GM18498 (cell line): ENCODE measurements at regions not wholly inside any gene's neighbourhood (a gene's known extent, or its start where the extent isn't known, plus 50 kb on each side); places are given as distances from the start of the nearest gene placed in this dataset.
"Not testable (repeated sequence)": the region's sequence is repeated elsewhere in the genome, so short reads cannot be mapped to it uniquely, and the experiment has no call there.

Experiments used
- ATAC-seq: cut with Tn5 transposase; IDR thresholded peaks from one replicate; pipeline ENCODE4 v1.9.1; 2021; ENCODE audit warnings: mild to moderate bottlenecking, moderate library complexity; ENCODE audit not compliant: unreplicated experiment

DNA sequence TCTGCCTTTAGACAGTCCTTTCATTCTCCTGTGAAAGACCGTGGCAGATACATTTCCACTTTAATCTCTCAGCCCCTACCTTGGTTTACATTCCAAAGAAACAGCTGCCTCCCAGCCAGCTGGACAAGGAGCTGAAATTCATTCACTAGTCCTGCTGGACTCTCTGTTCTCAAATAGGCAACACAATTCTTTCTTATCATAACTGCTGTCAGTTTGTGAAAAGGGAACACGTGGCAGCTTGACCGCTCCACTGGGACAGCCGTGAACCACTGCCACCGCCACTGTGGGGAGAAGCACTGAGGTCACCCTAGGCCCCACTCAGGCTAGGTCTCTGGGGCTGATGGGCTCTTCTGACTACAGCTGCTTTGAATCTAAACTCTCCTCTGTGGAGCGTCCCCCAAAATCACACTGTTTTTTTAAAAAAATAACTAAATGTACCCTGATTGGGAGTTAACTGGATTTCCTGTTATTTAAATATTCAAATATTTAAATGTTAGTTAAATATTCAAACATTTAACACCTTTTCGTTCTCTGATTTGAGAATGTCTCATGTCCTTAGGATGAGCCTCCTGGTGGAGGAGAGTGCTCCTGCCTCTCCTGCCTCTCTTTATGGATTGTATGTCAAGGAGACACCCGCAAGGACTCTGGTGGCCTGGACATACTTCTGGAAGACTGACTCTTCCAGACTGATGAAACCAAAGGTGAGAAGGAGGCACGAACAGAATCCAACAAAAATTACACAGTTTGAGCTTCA, 120.1 kb downstream of the BOD1 start:
- ATAC-seq: no peak

DNA sequence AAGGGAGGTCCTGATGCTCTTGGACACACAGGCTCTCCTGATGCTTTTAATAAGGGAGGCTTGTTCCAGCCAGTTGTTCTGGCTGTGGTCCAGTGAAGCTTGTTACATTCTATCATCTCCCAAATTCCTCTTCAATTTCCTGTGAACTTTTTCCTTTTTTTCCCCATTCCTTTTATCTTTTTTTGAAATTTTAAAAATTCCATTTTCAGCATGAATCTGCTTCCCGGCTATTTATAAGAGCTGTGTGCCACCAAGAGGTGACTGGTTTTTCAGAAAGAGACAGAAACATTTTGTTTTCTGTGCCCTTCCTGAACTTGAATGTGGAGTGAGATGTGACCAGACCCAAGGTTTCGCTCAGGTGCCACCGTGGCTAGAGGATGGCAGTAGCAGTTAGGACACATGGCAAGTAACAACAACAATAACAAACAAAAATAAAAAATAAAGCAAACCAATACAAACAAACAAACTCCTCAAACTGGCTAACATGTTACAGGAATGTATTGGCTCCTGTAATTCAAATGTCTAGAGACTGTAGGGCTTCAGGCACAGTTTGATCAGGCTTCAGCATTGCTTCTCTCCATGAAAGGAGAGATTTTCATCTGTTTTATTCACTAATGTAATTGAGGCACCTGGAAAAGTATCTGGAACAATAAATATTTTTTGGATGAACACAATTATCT, 121.1 kb downstream of the BOD1 start:
- ATAC-seq: no peak

DNA sequence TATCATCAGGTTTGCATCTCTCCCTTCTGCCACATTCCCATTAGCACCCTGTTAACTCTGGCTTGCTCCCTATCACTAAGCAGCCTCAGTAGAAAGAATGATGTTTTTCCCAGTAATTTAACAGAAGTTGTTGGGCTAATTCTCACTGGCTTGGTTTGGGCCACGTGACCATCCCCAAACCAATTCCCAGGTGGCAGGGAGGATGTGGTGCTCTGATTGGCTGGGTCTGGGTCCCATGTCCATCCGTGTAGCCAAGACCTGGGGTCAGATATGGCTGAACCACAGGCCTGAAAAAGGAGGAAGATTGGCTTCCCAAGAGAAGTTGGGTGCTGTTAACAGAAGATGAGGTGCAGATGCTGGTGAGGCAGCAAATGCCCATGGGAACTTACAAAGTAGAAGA, 122.0 kb downstream of the BOD1 start:
- ATAC-seq: no peak

DNA sequence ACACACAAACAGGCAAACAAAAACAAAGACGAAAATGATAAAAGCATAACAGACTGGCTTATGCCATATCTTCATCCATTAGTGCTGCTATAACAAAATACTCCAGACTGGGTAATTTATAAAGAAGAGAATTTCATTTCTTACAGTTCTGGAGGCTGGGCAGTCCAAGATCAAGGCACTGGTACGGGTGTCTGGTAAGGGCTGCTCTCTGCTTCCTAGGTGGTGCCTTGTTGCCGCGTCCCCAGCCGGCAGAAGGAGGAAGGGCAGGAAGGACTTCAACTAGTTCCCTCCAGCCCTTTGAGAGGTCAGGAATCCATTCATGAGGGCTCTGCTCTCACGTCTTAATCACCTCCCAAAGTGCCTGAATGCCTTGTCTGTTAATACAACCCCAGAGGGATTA, 122.6 kb downstream of the BOD1 start:
- no peak for ATAC-seq

DNA sequence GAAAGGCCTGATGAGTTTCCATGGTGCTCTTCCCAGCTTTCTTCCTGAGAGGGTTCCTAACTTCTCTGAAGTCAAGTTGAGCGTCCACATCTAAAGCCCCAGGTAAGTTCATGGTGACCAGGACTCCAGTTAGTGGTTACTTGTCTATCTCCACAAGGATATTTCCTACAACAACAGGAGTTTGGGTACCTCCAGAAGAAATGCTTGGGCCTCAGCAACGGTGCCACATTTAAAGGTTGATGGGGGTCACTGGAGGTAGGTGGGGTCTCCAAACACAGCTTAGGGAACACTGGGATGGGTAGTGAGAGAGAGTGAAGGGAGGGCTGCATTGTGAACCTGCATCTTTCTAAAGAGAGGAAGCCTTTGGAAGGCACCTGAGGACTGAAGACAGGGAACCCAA, 123.4 kb downstream of the BOD1 start:
- no peak for ATAC-seq

DNA sequence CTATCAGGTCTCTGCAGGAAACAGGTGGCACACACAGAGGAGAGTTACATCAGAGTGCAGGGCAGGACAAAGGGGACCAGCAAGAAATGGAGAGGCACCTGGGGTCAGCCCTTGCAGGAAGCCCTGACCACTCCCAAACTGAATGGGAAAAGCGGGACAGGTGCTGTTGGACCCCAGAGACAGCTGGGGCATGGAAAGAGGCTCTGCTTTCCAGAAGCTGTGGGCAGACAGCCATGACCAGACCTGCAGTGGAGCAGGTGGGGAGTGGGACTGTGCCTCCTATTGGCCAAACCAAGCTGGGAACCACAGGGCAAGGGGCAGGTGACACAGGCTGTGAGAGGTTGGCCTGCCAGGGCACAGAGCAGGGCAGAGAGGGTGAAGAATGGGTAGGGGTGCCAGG, 125.8 kb downstream of the BOD1 start:
- no peak for ATAC-seq

DNA sequence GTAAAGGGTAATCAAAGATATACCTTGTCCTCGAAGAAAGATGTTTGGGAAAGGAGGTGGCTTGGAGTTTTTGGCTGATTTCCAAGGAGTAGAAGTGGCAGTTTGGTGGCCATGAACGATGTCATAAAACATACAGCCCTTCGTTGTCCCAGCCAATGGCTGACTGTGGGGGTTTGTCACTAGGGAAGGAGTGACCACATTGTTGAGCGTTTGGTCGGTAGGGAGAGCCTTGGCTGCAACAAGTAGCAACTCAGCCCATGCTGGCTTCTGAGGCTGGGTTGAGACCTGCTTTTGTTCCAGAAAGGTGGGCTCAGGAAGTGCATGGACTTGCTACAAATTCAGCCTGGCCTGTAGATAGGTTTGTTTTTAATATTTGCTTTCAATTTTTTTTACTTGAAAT, 128.3 kb downstream of the BOD1 start:
- no peak for ATAC-seq

DNA sequence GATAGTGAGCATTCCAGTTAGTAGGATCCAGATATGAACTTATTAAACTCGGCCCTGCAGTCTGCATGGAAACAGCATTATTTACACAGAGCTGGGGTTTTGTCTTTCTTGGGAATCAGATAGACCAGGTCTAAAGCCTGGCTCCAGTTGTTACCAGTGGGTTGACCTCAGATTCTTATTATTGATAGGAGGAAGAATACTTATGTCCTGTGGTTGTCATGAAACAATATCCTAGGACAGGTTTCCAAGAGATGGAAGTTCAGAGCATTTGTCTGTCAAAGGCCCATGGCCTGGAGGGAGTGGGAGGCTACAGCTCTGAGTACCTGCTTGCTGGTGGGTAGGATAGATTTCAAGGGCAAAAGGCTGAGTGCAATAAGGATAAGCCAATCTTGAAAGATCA, 129.2 kb downstream of the BOD1 start:
- ATAC-seq: no peak

DNA sequence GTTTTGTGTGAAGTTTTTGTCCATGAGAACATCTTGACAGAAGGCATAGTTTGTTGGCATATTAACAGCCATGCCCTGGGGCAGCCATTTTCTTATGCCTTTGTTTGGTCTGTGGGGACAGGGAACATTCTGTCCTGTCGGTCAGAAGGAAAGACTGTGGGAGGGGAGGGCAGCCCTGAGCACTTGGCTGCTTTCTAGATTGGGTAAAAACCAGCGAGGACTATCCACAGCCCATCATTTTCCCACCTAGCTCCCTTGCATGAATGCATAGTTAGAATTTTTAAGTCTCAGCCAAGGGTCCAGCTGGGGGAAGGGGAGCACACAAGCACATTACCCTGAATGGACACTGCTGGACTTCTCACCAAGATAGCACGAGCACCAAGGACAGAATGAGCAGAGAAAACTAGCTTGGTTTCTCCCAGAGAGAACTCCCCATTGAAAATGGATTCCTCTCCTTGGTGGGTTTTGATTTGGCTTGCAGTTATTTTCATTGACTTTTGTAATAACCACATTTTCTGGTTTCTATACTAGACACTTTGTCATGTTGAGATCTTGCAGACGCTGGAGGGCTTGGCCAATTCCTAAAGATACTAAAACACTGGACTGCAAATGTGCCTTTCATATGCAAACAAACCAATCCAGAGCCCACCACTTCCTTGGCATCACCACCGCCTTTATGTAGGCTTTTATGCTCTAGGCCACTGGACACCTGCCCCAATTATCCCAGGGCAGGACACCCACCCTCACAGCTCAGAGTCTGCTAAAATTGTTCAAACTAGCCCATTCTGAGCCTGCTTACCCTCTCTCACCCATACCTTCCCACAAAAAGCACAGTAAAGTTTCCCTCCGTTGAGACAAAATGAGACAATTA, 129.9 kb downstream of the BOD1 start:
- ATAC-seq: no peak

DNA sequence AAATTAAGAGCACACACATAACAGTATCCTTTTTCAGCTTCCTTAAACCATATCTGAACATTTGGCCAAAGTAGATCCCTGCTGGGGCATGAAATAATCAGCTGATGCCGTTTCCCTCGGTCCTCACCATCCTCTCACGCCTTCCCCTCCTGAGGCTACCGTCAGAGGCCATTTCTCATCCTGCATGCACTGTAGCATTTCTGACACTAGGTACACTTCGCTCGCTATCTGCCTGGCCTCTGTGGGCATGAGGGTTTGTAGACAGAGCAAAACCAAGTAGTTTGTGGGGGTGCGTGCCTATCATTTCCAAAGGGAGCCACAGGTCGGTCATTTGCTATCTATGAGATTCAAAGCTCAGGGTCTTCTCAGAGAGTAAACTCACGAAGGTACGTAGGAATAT, 131.9 kb downstream of the BOD1 start:
- no peak for ATAC-seq

DNA sequence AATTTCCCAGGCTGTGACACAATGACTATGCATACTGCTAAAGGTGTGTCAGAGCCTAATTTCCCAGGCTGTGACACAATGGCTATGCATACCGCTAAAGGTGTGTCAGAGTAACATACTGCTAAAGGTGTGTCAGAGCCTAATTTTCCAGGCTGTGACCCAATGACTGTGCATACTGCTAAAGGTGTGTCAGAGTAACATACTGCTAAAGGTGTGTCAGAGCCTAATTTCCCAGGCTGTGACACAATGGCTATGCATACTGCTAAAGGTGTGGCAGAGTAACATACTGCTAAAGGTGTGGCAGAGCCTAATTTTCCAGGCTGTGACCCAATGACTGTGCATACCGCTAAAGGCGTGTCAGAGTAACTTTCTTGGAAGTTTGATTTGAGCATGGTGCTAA, 132.9 kb downstream of the BOD1 start:
- ATAC-seq: not testable (repeated sequence)

DNA sequence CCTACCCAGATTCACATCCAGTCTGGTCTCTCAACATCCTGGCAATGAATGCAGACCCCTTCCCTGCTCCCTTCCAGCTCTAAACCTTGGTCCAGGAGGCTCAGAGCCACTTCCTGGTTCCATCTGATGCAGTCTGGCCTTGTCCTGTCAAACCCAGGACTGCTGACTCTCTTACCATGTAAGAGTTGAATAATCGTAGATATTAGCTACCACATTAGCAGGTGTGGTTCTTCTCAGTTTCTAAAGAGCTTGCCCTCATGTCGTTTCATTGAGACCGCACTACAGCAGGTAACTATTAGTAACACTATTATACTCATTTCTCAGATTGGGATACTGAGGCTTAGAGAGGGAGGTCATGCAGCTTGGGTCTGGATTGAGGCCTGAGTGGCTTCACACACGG, 133.3 kb downstream of the BOD1 start:
- no peak for ATAC-seq

DNA sequence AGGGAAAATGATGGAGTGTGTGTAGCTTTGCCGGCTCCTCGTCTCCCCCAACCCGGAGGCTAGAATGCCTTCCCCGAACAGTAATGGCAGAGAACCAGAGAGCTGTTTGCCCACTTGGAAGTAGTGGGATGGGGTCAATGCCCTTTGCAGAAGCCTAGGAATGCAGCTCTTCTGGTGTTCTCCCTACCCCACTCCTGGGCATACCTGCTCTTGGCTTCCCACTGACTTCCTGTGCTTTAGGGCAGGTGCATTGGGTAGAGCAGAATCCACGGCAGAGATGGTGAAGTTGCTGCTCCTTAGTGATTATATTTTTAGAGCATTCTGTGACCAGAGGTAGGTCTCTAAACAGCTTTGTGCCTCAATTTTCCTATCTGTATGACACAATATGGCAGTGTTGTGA, 134.6 kb downstream of the BOD1 start:
- no peak for ATAC-seq

DNA sequence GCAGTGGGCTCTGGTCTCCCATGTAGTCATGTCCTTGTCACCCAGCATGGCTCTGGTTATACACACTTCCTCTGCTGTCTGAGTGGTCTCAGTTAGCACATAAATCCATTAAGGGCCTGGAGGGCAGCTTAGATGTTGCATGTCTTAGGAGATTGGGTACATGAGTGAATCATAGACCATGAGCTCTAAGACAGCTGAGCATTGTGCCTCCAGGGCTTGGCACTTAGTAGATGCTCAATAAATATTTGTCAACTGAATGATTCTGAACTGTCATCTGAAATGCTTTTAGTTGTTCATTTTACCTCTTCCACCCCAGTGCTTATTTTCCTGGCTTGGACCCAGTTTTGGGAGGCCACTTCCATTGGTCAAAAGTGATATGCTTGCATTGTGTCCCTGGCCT, 135.6 kb downstream of the BOD1 start:
- no peak for ATAC-seq

DNA sequence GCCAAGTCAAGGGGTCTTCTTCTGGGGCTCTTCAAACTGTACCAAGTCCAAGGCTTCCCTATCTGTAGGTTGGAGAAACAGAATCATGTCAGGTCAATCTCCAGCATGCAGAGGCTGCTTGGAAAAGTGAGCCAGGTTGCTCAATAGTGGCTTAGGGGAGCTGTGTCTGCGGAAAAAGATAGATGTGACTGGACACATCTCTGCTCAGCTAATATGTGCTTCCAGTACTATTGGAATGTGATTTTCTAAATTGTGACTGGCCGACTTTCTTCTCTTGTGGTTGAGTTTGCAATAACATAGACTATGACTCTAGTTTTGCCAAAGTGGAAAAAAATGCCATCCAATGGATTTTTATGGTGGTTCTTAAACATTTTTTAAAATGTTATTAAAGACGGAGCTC, 136.7 kb downstream of the BOD1 start:
- ATAC-seq: no peak

DNA sequence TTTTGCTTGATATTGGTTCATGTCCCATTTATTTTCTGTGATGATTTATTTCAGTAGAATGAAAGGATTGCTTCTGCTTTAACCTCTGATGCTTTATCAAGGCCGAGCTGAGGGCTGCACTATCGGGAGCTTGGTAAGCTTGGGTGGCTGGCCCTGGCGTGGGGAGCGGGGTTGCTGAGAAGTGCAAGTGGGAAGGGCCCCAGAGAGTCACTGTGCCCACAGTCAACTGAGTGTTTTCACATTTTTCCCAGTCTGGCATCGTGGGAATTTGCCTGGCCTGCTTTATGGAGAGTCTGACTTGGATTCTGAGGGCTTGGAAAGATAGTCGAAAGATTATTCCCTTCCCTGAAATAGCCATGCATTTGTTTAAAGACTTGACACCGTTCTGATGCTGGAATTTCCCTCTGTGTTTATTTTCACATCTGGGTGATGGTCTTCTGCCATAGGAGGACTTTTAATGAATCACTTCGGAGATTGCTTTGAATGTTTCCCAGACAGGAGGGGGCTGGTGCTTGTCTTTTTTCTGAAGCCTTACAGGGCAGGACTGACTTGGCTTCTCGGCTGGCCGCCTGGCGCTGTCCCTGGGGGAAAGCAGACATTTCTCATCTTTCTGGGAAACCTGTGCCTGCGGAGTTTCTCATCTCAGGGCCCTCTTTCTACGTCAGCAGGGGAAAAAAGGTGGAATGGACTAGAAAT, 139.0 kb downstream of the BOD1 start:
- no peak for ATAC-seq

DNA sequence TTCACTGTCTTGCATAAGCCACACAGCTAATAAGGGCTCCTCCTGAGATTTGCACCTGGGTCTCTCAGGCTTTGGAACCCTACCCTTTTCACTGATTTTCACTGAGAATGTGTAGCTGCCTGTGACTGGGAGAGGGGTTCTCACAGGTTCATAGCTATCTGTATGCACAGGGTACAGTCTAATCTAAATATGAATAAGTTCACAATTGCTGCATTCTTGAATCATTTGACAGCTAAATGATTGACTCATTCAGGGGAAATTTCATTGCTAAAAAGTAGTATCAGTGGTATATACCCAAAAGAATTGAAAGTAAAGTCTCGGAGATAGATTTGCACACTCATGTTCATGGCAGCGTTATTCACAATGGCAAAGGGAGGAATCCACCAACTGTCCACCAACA, 140.7 kb downstream of the BOD1 start:
- no peak for ATAC-seq

DNA sequence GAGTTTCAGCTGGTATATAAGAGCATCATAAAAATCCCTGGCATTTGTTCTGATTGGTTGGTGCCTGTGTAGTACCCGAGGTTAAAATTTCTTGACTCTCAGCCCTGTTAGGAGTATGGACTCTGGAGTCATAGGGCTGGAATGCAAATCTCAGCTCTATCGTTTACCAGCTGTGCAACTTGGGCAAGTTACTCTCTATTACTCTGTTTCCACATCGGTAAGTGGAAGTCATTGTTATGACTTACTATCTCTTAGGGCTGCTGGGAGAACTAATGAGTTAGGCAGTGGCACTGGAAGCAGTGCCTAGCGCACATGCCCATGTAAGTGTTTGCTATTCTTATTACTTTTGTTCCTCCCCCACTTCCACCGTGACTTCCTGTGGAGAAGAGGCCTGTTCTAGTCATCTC, 141.6 kb downstream of the BOD1 start:
- no peak for ATAC-seq

DNA sequence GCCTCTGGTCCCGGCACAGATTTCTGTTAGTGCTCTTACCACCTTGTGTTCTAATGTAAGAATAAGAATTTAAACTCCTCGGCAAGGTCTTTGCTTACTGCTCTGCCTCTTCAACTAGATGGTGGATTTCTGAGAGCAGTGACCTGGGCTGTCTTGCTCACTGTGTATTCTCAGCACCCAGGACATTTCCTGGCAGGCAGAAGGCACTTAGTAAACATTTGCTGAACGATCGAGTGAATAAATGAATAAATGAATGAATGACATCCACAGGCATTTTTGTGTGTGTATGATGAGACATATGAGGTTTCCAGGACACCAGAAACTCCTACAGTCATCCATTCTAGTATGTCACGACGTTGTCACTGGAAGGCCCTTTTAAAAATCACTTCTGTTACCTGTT, 143.2 kb downstream of the BOD1 start:
- no peak for ATAC-seq

DNA sequence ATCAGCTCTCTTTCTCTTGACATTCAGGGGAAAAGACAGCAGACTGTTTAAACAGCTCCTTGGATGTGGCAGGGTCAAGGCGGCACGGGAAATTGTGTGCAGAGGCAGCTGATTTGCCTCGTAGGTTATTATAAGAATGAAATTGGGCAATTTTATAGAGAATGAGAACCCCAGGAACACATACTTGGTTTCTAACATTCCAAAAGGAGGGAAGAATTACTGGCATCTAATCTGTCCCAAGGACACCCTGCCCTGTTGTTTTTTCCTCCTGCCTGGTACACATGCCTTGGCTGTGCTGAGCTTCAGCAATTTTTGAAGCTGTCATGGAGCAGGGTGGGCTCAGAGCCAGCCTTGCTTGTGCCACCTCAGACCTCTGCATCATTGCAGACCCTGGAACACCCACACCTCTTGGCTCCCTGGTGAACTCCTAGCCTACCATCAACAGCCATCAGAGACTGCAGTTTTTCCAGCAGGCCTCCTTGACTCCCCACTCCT, 143.6 kb downstream of the BOD1 start:
- no peak for ATAC-seq

DNA sequence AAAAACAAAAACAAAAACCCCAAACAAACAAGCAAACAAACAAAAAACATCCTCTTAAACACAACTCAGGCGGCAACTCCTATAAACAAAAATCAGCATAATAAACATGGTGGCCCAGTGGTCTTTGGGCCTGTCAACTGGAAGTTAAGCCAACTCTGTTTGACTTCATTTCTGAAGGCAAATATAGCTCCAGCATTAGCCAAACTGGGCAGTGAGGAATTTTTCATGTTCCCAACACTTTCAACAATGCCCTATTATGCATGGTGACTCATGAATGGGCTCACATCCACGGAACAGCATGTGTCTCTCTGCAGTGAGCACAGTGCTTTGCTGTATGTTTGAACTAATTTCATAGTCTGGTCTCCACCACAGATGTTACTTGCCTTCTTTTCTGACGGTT, 143.9 kb upstream of the STC2 start:
- no peak for ATAC-seq
